AG09319 (cell line): ENCODE measurements at regions not wholly inside any gene's neighbourhood (a gene's known extent, or its start where the extent isn't known, plus 50 kb on each side); places are given as distances from the start of the nearest gene placed in this dataset.

Experiments used
- DNase-seq: peaks from one replicate; pipeline ENCODE4 v3.0.0-alpha.2; 2010; ENCODE audit warnings: low read depth; ENCODE audit errors: extremely low read depth
- CTCF ChIP-seq: IDR thresholded peaks from 2 replicates; pipeline ENCODE4 v1.5.1; 2011; ENCODE audit warnings: low read depth, mild to moderate bottlenecking, inconsistent platforms, low read length, moderate library complexity

- TF ChIP-seq CTCF, result no peak
Measured at GRCh38 chr10:55867848-55868247, 493.2 kb downstream of the ZWINT start.

GRCh38 chr10:55858730-55859129 lies 502.3 kb downstream of the ZWINT start:
- DNase-seq, result no peak
- TF ChIP-seq CTCF, result no peak

More at GRCh38 chr10:55867848-55868247, 493.2 kb downstream of the ZWINT start:
- no peak for DNase-seq

- TF ChIP-seq CTCF, result no peak
- DNase-seq, result no peak
Measured at GRCh38 chr10:55852900-55853299, 508.2 kb downstream of the ZWINT start.

- DNase-seq, result no peak
- no peak for TF ChIP-seq CTCF
Measured at GRCh38 chr10:55837273-55837672, 523.8 kb downstream of the ZWINT start.

- no peak for TF ChIP-seq CTCF
- DNase-seq, result no peak
Measured at GRCh38 chr10:55822096-55822495, 539.0 kb downstream of the ZWINT start.

- TF ChIP-seq CTCF, result no peak
- DNase-seq, result no peak
Measured at GRCh38 chr10:55820478-55820877, 540.6 kb downstream of the ZWINT start.

- no peak for TF ChIP-seq CTCF
- DNase-seq, result no peak
Measured at GRCh38 chr10:55820071-55820470, 541.0 kb downstream of the ZWINT start.
